ENCODE measurements at regions not wholly inside any gene's neighbourhood (a gene's known extent, or its start where the extent isn't known, plus 50 kb on each side); places are given as distances from the start of the nearest gene placed in this dataset.

DNA sequence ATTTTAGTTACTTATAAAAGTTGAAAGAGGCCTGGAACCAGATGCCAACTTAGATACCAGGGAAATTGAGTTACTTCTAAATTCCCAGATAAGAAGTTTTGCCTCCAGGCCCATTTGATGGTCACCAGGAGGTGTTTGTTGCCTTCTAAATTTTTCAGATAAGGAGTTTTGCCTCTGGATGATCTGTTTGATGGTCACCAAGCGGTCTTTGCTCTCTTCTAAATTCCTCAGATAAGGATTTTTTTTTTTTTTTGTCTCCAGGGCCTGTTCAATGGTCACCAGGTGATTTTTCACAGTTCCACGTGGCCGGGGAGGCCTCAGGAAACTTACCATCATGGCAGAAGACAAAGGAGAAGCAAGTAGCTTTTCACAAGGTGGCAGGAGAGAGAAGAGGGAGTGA is 66.5 kb downstream of the FAM9B start:
- H3K79me2 ChIP-seq (replicated peaks; ENCODE audit: insufficient read depth, low read length), result no peaks in the 10 kb centered on the region
- TF ChIP-seq MXI1 (conservative IDR thresholded peaks at IDR 0.05; ENCODE audit: poor library complexity, severe bottlenecking) (no peak), EZH2 (IDR thresholded peaks at IDR 0.05; ENCODE audit: borderline replicate concordance, insufficient read depth, low read length, poor library complexity, severe bottlenecking) (no peak), RAD21 (conservative IDR thresholded peaks at IDR 0.05) (no peak), POLR2AphosphoS5 (IDR thresholded peaks at IDR 0.05) (no peak), TAF1 (IDR thresholded peaks at IDR 0.05; ENCODE audit: low read depth) (no peak), SMC3 (conservative IDR thresholded peaks at IDR 0.05; ENCODE audit: poor library complexity) (no peak), EP300 (conservative IDR thresholded peaks at IDR 0.05; ENCODE audit: poor library complexity, severe bottlenecking) (no peak)
- TF ChIP-seq, protein P1, sequence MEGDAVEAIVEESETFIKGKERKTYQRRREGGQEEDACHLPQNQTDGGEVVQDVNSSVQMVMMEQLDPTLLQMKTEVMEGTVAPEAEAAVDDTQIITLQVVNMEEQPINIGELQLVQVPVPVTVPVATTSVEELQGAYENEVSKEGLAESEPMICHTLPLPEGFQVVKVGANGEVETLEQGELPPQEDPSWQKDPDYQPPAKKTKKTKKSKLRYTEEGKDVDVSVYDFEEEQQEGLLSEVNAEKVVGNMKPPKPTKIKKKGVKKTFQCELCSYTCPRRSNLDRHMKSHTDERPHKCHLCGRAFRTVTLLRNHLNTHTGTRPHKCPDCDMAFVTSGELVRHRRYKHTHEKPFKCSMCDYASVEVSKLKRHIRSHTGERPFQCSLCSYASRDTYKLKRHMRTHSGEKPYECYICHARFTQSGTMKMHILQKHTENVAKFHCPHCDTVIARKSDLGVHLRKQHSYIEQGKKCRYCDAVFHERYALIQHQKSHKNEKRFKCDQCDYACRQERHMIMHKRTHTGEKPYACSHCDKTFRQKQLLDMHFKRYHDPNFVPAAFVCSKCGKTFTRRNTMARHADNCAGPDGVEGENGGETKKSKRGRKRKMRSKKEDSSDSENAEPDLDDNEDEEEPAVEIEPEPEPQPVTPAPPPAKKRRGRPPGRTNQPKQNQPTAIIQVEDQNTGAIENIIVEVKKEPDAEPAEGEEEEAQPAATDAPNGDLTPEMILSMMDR (IDR thresholded peaks at IDR 0.05; ENCODE audit: poor library complexity, severe bottlenecking), result no peak
- TF ChIP-seq, protein P2, sequence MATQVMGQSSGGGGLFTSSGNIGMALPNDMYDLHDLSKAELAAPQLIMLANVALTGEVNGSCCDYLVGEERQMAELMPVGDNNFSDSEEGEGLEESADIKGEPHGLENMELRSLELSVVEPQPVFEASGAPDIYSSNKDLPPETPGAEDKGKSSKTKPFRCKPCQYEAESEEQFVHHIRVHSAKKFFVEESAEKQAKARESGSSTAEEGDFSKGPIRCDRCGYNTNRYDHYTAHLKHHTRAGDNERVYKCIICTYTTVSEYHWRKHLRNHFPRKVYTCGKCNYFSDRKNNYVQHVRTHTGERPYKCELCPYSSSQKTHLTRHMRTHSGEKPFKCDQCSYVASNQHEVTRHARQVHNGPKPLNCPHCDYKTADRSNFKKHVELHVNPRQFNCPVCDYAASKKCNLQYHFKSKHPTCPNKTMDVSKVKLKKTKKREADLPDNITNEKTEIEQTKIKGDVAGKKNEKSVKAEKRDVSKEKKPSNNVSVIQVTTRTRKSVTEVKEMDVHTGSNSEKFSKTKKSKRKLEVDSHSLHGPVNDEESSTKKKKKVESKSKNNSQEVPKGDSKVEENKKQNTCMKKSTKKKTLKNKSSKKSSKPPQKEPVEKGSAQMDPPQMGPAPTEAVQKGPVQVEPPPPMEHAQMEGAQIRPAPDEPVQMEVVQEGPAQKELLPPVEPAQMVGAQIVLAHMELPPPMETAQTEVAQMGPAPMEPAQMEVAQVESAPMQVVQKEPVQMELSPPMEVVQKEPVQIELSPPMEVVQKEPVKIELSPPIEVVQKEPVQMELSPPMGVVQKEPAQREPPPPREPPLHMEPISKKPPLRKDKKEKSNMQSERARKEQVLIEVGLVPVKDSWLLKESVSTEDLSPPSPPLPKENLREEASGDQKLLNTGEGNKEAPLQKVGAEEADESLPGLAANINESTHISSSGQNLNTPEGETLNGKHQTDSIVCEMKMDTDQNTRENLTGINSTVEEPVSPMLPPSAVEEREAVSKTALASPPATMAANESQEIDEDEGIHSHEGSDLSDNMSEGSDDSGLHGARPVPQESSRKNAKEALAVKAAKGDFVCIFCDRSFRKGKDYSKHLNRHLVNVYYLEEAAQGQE (IDR thresholded peaks at IDR 0.05; ENCODE audit: borderline replicate concordance), result no peak
- H3K36me3 ChIP-seq (ENCODE audit: insufficient read depth, low read length), result no peaks in the 10 kb centered on the region
- H3K27ac ChIP-seq (ENCODE audit: low read length), result no peak overlapping the region
- no peak overlapping the region for H2AFZ ChIP-seq (ENCODE audit: low read depth, low read length)
- H3K4me3 ChIP-seq (ENCODE audit: low read length), result no peak overlapping the region
- H3K27me3 ChIP-seq (ENCODE audit: insufficient read depth, low read depth, low read length), result no peaks in the 10 kb centered on the region
- H3K9me3 ChIP-seq (ENCODE audit: low read length), result no peaks in the 10 kb centered on the region
- H3K9ac ChIP-seq (ENCODE audit: low read length), result no peak overlapping the region
- no peak overlapping the region for H3K4me2 ChIP-seq (ENCODE audit: low read length)
- H4K20me1 ChIP-seq (ENCODE audit: insufficient read depth), result no peaks in the 10 kb centered on the region
- H3F3A ChIP-seq (ENCODE audit: insufficient read depth, low read length, poor library complexity, severe bottlenecking), result no peaks in the 10 kb centered on the region
- no peaks in the 10 kb centered on the region for H3K9me2 ChIP-seq (ENCODE audit: insufficient read depth, low read length)

DNA sequence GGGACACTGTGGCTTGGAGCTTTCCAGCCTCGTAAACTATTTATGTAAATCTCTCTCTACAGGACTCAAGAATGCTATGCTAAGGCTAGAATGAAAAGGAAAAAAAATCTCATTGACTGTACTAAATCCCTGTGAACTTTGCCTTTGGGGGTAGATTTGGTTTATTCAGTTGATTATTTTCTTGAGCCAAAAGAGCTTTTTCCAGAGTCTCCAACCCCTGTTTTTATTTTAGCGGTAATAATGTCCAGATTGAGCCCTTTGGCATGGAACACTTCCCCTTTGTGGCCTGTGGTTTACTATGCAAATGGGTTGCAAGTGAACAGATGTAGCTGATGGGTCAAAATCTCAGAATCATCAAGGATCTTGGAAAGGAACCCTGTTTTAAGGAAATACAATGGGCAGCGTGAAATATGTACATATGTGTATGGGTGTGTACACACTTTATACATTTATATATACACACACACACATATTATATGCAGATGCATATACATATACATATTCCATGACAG is 72.9 kb downstream of the FAM9B start:
- no peak for TF ChIP-seq MXI1 (conservative IDR thresholded peaks at IDR 0.05; ENCODE audit: poor library complexity, severe bottlenecking)
- TF ChIP-seq, protein P2 (IDR thresholded peaks at IDR 0.05; ENCODE audit: borderline replicate concordance), result no peak
- TF ChIP-seq, protein P1 (IDR thresholded peaks at IDR 0.05; ENCODE audit: poor library complexity, severe bottlenecking), result no peak
- TF ChIP-seq SMC3 (conservative IDR thresholded peaks at IDR 0.05; ENCODE audit: poor library complexity), result no peak

More for the DNA sequence above, 72.9 kb downstream of the FAM9B start:
- H3K36me3 ChIP-seq (ENCODE audit: insufficient read depth, low read length), result no peaks in the 10 kb centered on the region
- H3K4me3 ChIP-seq (ENCODE audit: low read length), result no peak overlapping the region
- no peaks in the 10 kb centered on the region for H3K27me3 ChIP-seq (ENCODE audit: insufficient read depth, low read depth, low read length)
- no peak overlapping the region for H3K27ac ChIP-seq (ENCODE audit: low read length)
- H3K9ac ChIP-seq (ENCODE audit: low read length), result no peak overlapping the region
- no peak overlapping the region for H2AFZ ChIP-seq (ENCODE audit: low read depth, low read length)
- H3K79me2 ChIP-seq (replicated peaks; ENCODE audit: insufficient read depth, low read length), result no peaks in the 10 kb centered on the region
- H3K9me2 ChIP-seq (ENCODE audit: insufficient read depth, low read length), result no peaks in the 10 kb centered on the region
- no peaks in the 10 kb centered on the region for H4K20me1 ChIP-seq (ENCODE audit: insufficient read depth)
- no peaks in the 10 kb centered on the region for H3K9me3 ChIP-seq (ENCODE audit: low read length)
- no peaks in the 10 kb centered on the region for H3F3A ChIP-seq (ENCODE audit: insufficient read depth, low read length, poor library complexity, severe bottlenecking)
- no peak overlapping the region for H3K4me2 ChIP-seq (ENCODE audit: low read length)

Data from neural cell (in vitro differentiated cells).